K562 (cell line): ENCODE measurements at regions not wholly inside any gene's neighbourhood (a gene's known extent, or its start where the extent isn't known, plus 50 kb on each side); places are given as distances from the start of the nearest gene placed in this dataset.
A peak's percentile ranks its signal among the peaks of the same experiment; 100 is the strongest.

Source experiments
- ATAC-seq: fragments of 200-7000 bp; cut with Tn5 transposase; 3 replicates; pipeline ENCODE4 v1.9.1; 2020; ENCODE audit warnings: moderate library complexity
- BruUV-seq: library from RNA; stranded (reverse); fragments of 400-500 nt; replicated peaks from 2 replicates; lab custom pipeline; 2021; lab: Mats Ljungman, UMichigan
- CTCF ChIA-PET: fragments of 300-600 bp; formaldehyde crosslinking; extraction: SDS; loops from one replicate; lab custom pipeline; 2021; ENCODE audit warnings: low intra/inter-chr PET ratio; lab: Yijun Ruan, JAX
- POLR2A ChIA-PET: fragments of 300-600, 350-650 bp; sonication (Branson Sonifier 250); formaldehyde crosslinking; extraction: SDS; loops from one replicate; lab custom pipeline; 2021; ENCODE audit warnings: antibody characterized with exemption, inconsistent platforms; lab: Yijun Ruan, JAX
- DNase-seq, 4 experiments: peaks; one replicate each; pipeline versions ENCODE4 v3.0.0 to v3.0.0-alpha.2; 2011 to 2018; ENCODE audit warnings: low spot score in 3 of 4, mixed read lengths in 3 of 4; ENCODE audit errors: extremely low read depth in 1 of 4
- FAIRE-seq: peaks from 2 replicates; lab custom pipeline; 2011; peaks lifted over from hg19 to GRCh38; lab: Jason Lieb, UNC
- H2AFZ ChIP-seq: 2 replicates; pipeline ENCODE4 v1.6.0; 2011; ENCODE audit warnings: low read depth, low read length, control low read depth, inconsistent platforms
- H3K27ac ChIP-seq: fragments of 200-600 bp; 3 replicates; pipeline ENCODE4 v1.8.0; 2011; ENCODE audit warnings: low read depth, mild to moderate bottlenecking, control low read depth, inconsistent platforms, low read length, moderate library complexity, mixed read lengths; ENCODE audit errors: extremely low read depth
- H3K27me3 ChIP-seq, 2 experiments: fragments of 300-600 bp in 1 of 2; 2 replicates in 1 of 2; 3 replicates in 1 of 2; pipeline versions ENCODE4 v1.6.0 to v1.8.0; 2011; ENCODE audit warnings: inconsistent platforms in 2 of 2, low read length in 2 of 2, mild to moderate bottlenecking in 1 of 2, mixed read lengths in 1 of 2, moderate library complexity in 1 of 2; ENCODE audit not compliant: control insufficient read depth in 2 of 2, insufficient read depth in 2 of 2
- H3K36me3 ChIP-seq: fragments of 300-600 bp; 3 replicates; pipeline ENCODE4 v1.8.0; 2011; ENCODE audit warnings: mild to moderate bottlenecking, low read length, inconsistent platforms; ENCODE audit not compliant: control insufficient read depth, insufficient read depth
- H3K4me1 ChIP-seq, 2 experiments: fragments of 200-600 bp in 1 of 2; replicated peaks in 1 of 2; 2 replicates in 1 of 2; 3 replicates in 1 of 2; pipeline versions ENCODE4 v1.5.1 to v1.8.0; 2011; ENCODE audit warnings: inconsistent platforms in 2 of 2, low read length in 2 of 2, mild to moderate bottlenecking in 1 of 2, mixed read lengths in 1 of 2, moderate library complexity in 1 of 2; ENCODE audit not compliant: control insufficient read depth in 2 of 2, insufficient read depth in 2 of 2
- H3K4me2 ChIP-seq: 2 replicates; pipeline ENCODE4 v1.6.1; 2011; ENCODE audit warnings: low read length, control low read depth, inconsistent platforms, mixed read lengths; ENCODE audit not compliant: insufficient read depth
- H3K4me3 ChIP-seq: fragments of 200-600 bp; sonication (generic), shearing (Covaris generic); 2 replicates; pipeline ENCODE4 v1.5.1; 2016; ENCODE audit warnings: control low read depth, inconsistent platforms
- H3K79me2 ChIP-seq: fragments of 200-600 bp; 3 replicates; pipeline ENCODE4 v1.8.0; 2011; ENCODE audit warnings: low read length, inconsistent platforms; ENCODE audit not compliant: control insufficient read depth, insufficient read depth
- H3K9ac ChIP-seq, 2 experiments: 2 replicates each; pipeline versions ENCODE4 v1.6.0 to v1.6.1; 2011; ENCODE audit warnings: low read depth in 2 of 2, low read length in 2 of 2, control low read depth in 1 of 2, inconsistent platforms in 1 of 2, mild to moderate bottlenecking in 1 of 2, mixed read lengths in 1 of 2; ENCODE audit not compliant: insufficient read depth in 1 of 2
- H3K9me1 ChIP-seq: one replicate; pipeline ENCODE4 v1.6.0; 2011; ENCODE audit warnings: inconsistent platforms, mild to moderate bottlenecking, low read length, moderate library complexity; ENCODE audit not compliant: control insufficient read depth, insufficient read depth
- H3K9me3 ChIP-seq: replicated peaks from 2 replicates; pipeline ENCODE4 v1.5.1; 2011; ENCODE audit warnings: low read depth, low read length, inconsistent platforms; ENCODE audit not compliant: control insufficient read depth, insufficient read depth
- H4K20me1 ChIP-seq: replicated peaks from 2 replicates; pipeline ENCODE4 v1.6.1; 2011; ENCODE audit warnings: low read length, inconsistent platforms, mixed read lengths; ENCODE audit not compliant: control insufficient read depth, insufficient read depth
- CBX1 ChIP-seq: sonication (generic); IDR thresholded peaks from 2 replicates; pipeline ENCODE4 v1.6.1; 2016; ENCODE audit warnings: antibody characterized with exemption, low read depth, mild to moderate bottlenecking
- ERF ChIP-seq: fragments of 450-650 bp; formaldehyde crosslinking; IDR thresholded peaks from 2 replicates; pipeline ENCODE4 v1.4.0; 2020; ENCODE audit warnings: mild to moderate bottlenecking, mixed read lengths
- MYC ChIP-seq, 2 experiments: fragments of 250-450 bp in 1 of 2; sonication (Bioruptor Pico) in 1 of 2; IDR thresholded peaks; 2 replicates each; pipeline versions ENCODE4 v1.5.1 to v1.6.1; 2012 to 2021; ENCODE audit warnings: low read depth in 2 of 2, borderline replicate concordance in 1 of 2, improper control_type of control experiment in 1 of 2, low read length in 1 of 2, mild to moderate bottlenecking in 1 of 2, moderate library complexity in 1 of 2
- ZNF449 ChIP-seq: fragments of 250-450 bp; sonication (Bioruptor Pico); IDR thresholded peaks from 2 replicates; pipeline ENCODE4 v1.8.0; 2022; ENCODE audit warnings: moderate library complexity, mild to moderate bottlenecking, inconsistent platforms
- ZNF561 ChIP-seq: fragments of 450-650 bp; formaldehyde crosslinking; conservative IDR thresholded peaks from 2 replicates; pipeline ENCODE4 v1.4.0; 2020; ENCODE audit warnings: mild to moderate bottlenecking, moderate library complexity
- WGBS: fragments of 100-300 bp; shearing (Covaris generic); methylation state at CpG from one replicate; pipeline ENCODE4 v1.1.6; 2016; ENCODE audit warnings: low coverage, mixed read lengths; ENCODE audit not compliant: insufficient coverage; ENCODE audit errors: missing lambda C conversion rate; 5-methylcytosine and 5-hydroxymethylcytosine counted together
- in situ Hi-C: fragments of 300-500 bp; cut with MboI; formaldehyde crosslinking; loops from 4 replicates; pipeline ENCODE4 v1.15.0; 2018; ENCODE audit warnings: inconsistent platforms, mixed read lengths
- intact Hi-C: fragments of 100-400 bp; cut with micrococcal nuclease; formaldehyde crosslinking; loops from 2 replicates; pipeline ENCODE4 v1.14.2; 2022

- H3K4me2 ChIP-seq = no peak overlapping the region
- H3K9me1 ChIP-seq = no peaks in the 10 kb centered on the region
- no peaks in the 10 kb centered on the region for H4K20me1 ChIP-seq
- no peaks in the 10 kb centered on the region for H3K79me2 ChIP-seq
- 0% methylated on average over 8 of the region's 13 CpGs for WGBS
- ChIA-PET CTCF (no interaction called here), POLR2A (interaction anchor here (0.6 kb wide), 1 partner anchor 219 kb away, joined by 3 read pairs; no protein-coding TSS in a partner anchor)
- DNase-seq (peak in 2 of 4 experiments; percentile 11 to 14), ATAC-seq (no peak), FAIRE-seq (no peak)
- H3K4me3 ChIP-seq = no peak overlapping the region
- H3K4me1 ChIP-seq = no peaks in the 10 kb centered on the region
- in situ Hi-C loops (no loop called here), intact Hi-C loops (no loop called here)
- no peak overlapping the region for H2AFZ ChIP-seq
- H3K36me3 ChIP-seq = no peaks in the 10 kb centered on the region
- H3K27ac ChIP-seq = no peak overlapping the region
- no TSS peak for BruUV-seq
- TF ChIP-seq MYC (IDR thresholded peaks at IDR 0.05; ENCODE audit: low read depth, low read length) (no peak), MYC (CRISPR knock-in tag; IDR thresholded peaks at IDR 0.05; ENCODE audit: borderline replicate concordance, low read depth) (no peak), CBX1 (no peak), ZNF449 (CRISPR knock-in tag) (no peak), ZNF561 (CRISPR knock-in tag) (no peak), ERF (CRISPR knock-in tag) (no peak)
- H3K9ac ChIP-seq = no peak overlapping the region
- no peaks in the 10 kb centered on the region; a peak in 1 of 5 replicates for H3K27me3 ChIP-seq
- H3K9me3 ChIP-seq = no peaks in the 10 kb centered on the region; the same call in 1 of the 2 replicates
Measured at GRCh38 chr22:49152127-49152938, 675.3 kb downstream of the BRD1 start.
